Smooth muscle cell (in vitro differentiated cells): ENCODE measurements at regions not wholly inside any gene's neighbourhood (a gene's known extent, or its start where the extent isn't known, plus 50 kb on each side); places are given as distances from the start of the nearest gene placed in this dataset.

Experiments used
- DNase-seq: peaks from one replicate; lab custom pipeline; 2025; ENCODE audit not compliant: unreplicated experiment; lab: John Stamatoyannopoulos, UW
- H2AFZ ChIP-seq: fragments of 200-600 bp; sonication (generic); 2 replicates; pipeline ENCODE4 v1.6.0; 2016; ENCODE audit warnings: antibody characterized with exemption, low read depth, mild to moderate bottlenecking
- H3F3A ChIP-seq: fragments of 200-600 bp; sonication (generic); 2 replicates; pipeline ENCODE4 v1.6.0; 2017; ENCODE audit warnings: antibody characterized with exemption, low read depth
- H3K27ac ChIP-seq: fragments of 200-600 bp; sonication (generic); 2 replicates; pipeline ENCODE4 v1.5.1; 2016; ENCODE audit warnings: low read depth, mild to moderate bottlenecking
- H3K27me3 ChIP-seq: fragments of 200-600 bp; sonication (generic); 2 replicates; pipeline ENCODE4 v1.6.1; 2016; ENCODE audit warnings: low read depth, mild to moderate bottlenecking
- H3K36me3 ChIP-seq: fragments of 200-600 bp; sonication (generic); 2 replicates; pipeline ENCODE4 v1.5.1; 2016; ENCODE audit warnings: low read depth
- H3K4me1 ChIP-seq: fragments of 200-600 bp; sonication (generic); 2 replicates; pipeline ENCODE4 v1.5.1; 2016; ENCODE audit warnings: low read depth
- H3K4me2 ChIP-seq: fragments of 200-600 bp; sonication (generic); 2 replicates; pipeline ENCODE4 v1.6.0; 2016; ENCODE audit warnings: mild to moderate bottlenecking
- H3K4me3 ChIP-seq: fragments of 200-600 bp; sonication (generic); 2 replicates; pipeline ENCODE4 v1.5.1; 2016; ENCODE audit warnings: mild to moderate bottlenecking
- H3K79me2 ChIP-seq: fragments of 200-600 bp; sonication (generic); 2 replicates; pipeline ENCODE4 v1.6.0; 2016; ENCODE audit warnings: low read depth, mild to moderate bottlenecking
- H3K9ac ChIP-seq: fragments of 200-600 bp; sonication (generic); 2 replicates; pipeline ENCODE4 v1.6.0; 2016; ENCODE audit warnings: low read depth
- H3K9me3 ChIP-seq: fragments of 200-600 bp; sonication (generic); replicated peaks from 2 replicates; pipeline ENCODE4 v1.5.1; 2016; ENCODE audit warnings: low read depth
- H4K20me1 ChIP-seq: fragments of 200-600 bp; sonication (generic); 2 replicates; pipeline ENCODE4 v1.6.0; 2016; ENCODE audit warnings: low read depth
- CTCF ChIP-seq: fragments of 200-600 bp; sonication (generic); IDR thresholded peaks from 2 replicates; pipeline ENCODE4 v1.5.1; 2017; ENCODE audit warnings: borderline replicate concordance, mild to moderate bottlenecking, antibody characterized with exemption; ENCODE audit not compliant: insufficient read depth, poor library complexity, severe bottlenecking
- WGBS: methylation state at CpG from one replicate; pipeline ENCODE4 v1.1.7; 2016; ENCODE audit warnings: low lambda C conversion rate; 5-methylcytosine and 5-hydroxymethylcytosine counted together

DNA sequence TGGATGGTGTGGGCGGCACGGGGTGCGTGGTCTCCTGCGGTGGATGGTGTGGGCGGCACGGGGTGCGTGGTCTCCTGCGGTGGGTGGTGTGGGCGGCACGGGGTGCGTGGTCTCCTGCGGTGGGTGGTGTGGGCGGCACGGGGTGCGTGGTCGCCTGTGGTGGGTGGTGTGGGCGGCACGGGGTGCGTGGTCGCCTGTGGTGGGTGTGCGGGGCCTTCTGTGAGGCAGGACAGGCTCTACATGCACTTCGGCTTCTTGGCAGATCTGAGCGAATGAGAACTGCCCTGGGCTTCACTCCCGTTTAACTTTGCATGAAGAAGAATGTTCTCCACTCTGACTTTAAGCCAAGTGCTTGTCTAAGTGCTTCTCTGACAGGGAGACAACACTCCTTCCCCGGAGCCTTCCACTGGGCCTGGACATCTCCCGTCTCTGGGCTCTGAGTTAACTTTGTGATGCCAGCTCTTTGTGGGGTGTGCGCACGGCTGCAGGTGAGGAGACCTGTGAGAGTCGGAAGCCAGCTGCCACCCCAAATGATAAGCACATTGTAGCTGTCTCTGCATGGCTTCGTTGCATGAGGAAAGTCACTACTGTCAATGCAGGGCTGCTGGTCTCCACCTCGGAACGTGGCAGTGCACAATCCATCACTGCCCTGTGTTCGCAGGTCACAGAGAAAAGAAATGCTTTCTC is 244.8 kb downstream of the DLL1 start:
- Histone ChIP-seq H3K36me3 (no peaks in the 10 kb centered on the region), H3F3A (no peaks in the 10 kb centered on the region), H3K4me1 (no peaks in the 10 kb centered on the region), H4K20me1 (no peaks in the 10 kb centered on the region), H2AFZ (no peak overlapping the region), H3K27ac (no peak overlapping the region), H3K79me2 (no peaks in the 10 kb centered on the region), H3K4me2 (no peak overlapping the region), H3K27me3 (no peaks in the 10 kb centered on the region), H3K4me3 (no peak overlapping the region), H3K9me3 (no peaks in the 10 kb centered on the region), H3K9ac (no peak overlapping the region)
- no peak for TF ChIP-seq CTCF
- DNase-seq, result no peak
- 82% methylated on average over 20 of the region's 33 CpGs for WGBS

DNA sequence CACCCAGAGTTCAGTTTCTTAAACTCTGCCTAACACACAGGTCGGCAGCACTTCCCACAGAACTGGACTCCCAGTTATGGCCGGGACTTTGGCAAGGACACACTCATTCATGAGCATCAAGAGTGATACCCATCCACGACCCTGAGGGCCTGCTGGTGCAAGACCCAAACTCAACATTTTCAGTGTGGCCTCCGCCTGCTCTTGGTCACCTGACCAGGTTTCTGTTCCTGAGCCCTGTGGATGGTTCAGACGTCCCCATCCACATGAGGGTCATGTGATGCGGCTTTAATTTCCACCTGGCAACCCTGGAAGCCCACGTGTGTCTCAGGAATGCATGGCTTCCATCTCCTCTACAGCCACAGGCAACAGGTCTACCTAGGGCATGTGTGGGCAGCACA is 245.3 kb downstream of the DLL1 start:
- no peak for TF ChIP-seq CTCF

GRCh38 chr6:170044836-170045562 is 245.9 kb downstream of the DLL1 start:
- TF ChIP-seq CTCF, result no peak
- WGBS, result 92% methylated on average over 13 of the region's 13 CpGs
- Histone ChIP-seq H3F3A (no peaks in the 10 kb centered on the region), H3K4me2 (no peak overlapping the region), H3K79me2 (no peaks in the 10 kb centered on the region), H2AFZ (no peak overlapping the region), H3K9me3 (no peaks in the 10 kb centered on the region), H3K4me1 (no peaks in the 10 kb centered on the region), H3K9ac (no peak overlapping the region), H4K20me1 (no peaks in the 10 kb centered on the region), H3K27me3 (no peaks in the 10 kb centered on the region), H3K27ac (no peak overlapping the region), H3K4me3 (no peak overlapping the region), H3K36me3 (no peaks in the 10 kb centered on the region)
- no peak for DNase-seq

More for the DNA sequence above, 245.3 kb downstream of the DLL1 start:
- H3K27ac ChIP-seq, result no peak overlapping the region
- H3K4me1 ChIP-seq, result no peaks in the 10 kb centered on the region
- no peaks in the 10 kb centered on the region for H3K79me2 ChIP-seq
- no peaks in the 10 kb centered on the region for H3K27me3 ChIP-seq
- H2AFZ ChIP-seq, result no peak overlapping the region
- no peak overlapping the region for H3K4me2 ChIP-seq
- H3K36me3 ChIP-seq, result no peaks in the 10 kb centered on the region
- no peak for DNase-seq
- H3K4me3 ChIP-seq, result no peak overlapping the region
- no peak overlapping the region for H3K9ac ChIP-seq
- H3K9me3 ChIP-seq, result no peaks in the 10 kb centered on the region
- no peaks in the 10 kb centered on the region for H4K20me1 ChIP-seq
- 96% methylated on average over 7 of the region's 7 CpGs for WGBS
- no peaks in the 10 kb centered on the region for H3F3A ChIP-seq
